Neural cell (in vitro differentiated cells): ENCODE measurements at regions not wholly inside any gene's neighbourhood (a gene's known extent, or its start where the extent isn't known, plus 50 kb on each side); places are given as distances from the start of the nearest gene placed in this dataset.

ENCODE experiments used
- H2AFZ ChIP-seq: fragments of 200-600, 300-800 bp; sonication (generic), shearing (Covaris generic); 2 replicates; pipeline ENCODE4 v1.6.0; 2014; ENCODE audit warnings: low read depth, mild to moderate bottlenecking, antibody characterized with exemption, low read length, moderate library complexity
- H3F3A ChIP-seq: fragments of 200-600 bp; shearing (Covaris generic); 2 replicates; pipeline ENCODE4 v1.6.1; 2016; ENCODE audit warnings: mild to moderate bottlenecking, moderate library complexity, mixed read lengths, antibody characterized with exemption, low read length; ENCODE audit not compliant: insufficient read depth, poor library complexity, severe bottlenecking
- H3K27ac ChIP-seq: fragments of 200-600, 300-800 bp; sonication (generic), shearing (Covaris generic); 2 replicates; pipeline ENCODE4 v1.5.1; 2014; ENCODE audit warnings: mild to moderate bottlenecking, low read length, moderate library complexity
- H3K27me3 ChIP-seq: fragments of 300-800, 200-600 bp; sonication (generic), shearing (Covaris generic); 2 replicates; pipeline ENCODE4 v1.6.0; 2014; ENCODE audit warnings: mild to moderate bottlenecking, low read depth, low read length, moderate library complexity; ENCODE audit not compliant: insufficient read depth
- H3K36me3 ChIP-seq: fragments of 300-800, 200-600 bp; sonication (generic), shearing (Covaris generic); 2 replicates; pipeline ENCODE4 v1.5.1; 2014; ENCODE audit warnings: mild to moderate bottlenecking, antibody characterized with exemption, low read length, moderate library complexity; ENCODE audit not compliant: insufficient read depth
- H3K4me2 ChIP-seq: fragments of 300-800, 200-600 bp; sonication (generic), shearing (Covaris generic); 2 replicates; pipeline ENCODE4 v1.6.0; 2014; ENCODE audit warnings: mild to moderate bottlenecking, low read length
- H3K4me3 ChIP-seq: fragments of 300-800, 200-600 bp; sonication (generic), shearing (Covaris generic); 2 replicates; pipeline ENCODE4 v1.5.1; 2014; ENCODE audit warnings: mild to moderate bottlenecking, low read length, moderate library complexity
- H3K79me2 ChIP-seq: fragments of 200-600 bp; shearing (Covaris generic); replicated peaks from 2 replicates; pipeline ENCODE4 v1.6.0; 2014; ENCODE audit warnings: mild to moderate bottlenecking, low read length, moderate library complexity; ENCODE audit not compliant: insufficient read depth
- H3K9ac ChIP-seq: fragments of 300-800, 200-600 bp; sonication (generic), shearing (Covaris generic); 2 replicates; pipeline ENCODE4 v1.6.1; 2016; ENCODE audit warnings: mild to moderate bottlenecking, low read length, mixed read lengths
- H3K9me2 ChIP-seq: fragments of 200-600 bp; shearing (Covaris generic); 2 replicates; pipeline ENCODE4 v1.6.1; 2016; ENCODE audit warnings: mild to moderate bottlenecking, low read length, mixed read lengths; ENCODE audit not compliant: insufficient read depth
- H3K9me3 ChIP-seq: fragments of 200-600, 300-800 bp; sonication (generic), shearing (Covaris generic); 2 replicates; pipeline ENCODE4 v1.6.1; 2016; ENCODE audit warnings: mild to moderate bottlenecking, mixed run types, low read length, moderate library complexity, mixed read lengths
- H4K20me1 ChIP-seq: fragments of 200-600 bp; shearing (Covaris generic); 2 replicates; pipeline ENCODE4 v1.6.1; 2016; ENCODE audit warnings: mild to moderate bottlenecking, mixed run types; ENCODE audit not compliant: insufficient read depth
- CTCF ChIP-seq: fragments of 450-650 bp; IDR thresholded peaks from 2 replicates; pipeline ENCODE4 v1.5.1; 2014; ENCODE audit warnings: antibody characterized with exemption, mild to moderate bottlenecking, moderate library complexity; ENCODE audit not compliant: poor library complexity, severe bottlenecking
- EP300 ChIP-seq: fragments of 450-650 bp; conservative IDR thresholded peaks from 2 replicates; pipeline ENCODE4 v1.6.1; 2014; ENCODE audit warnings: antibody characterized with exemption, mild to moderate bottlenecking, moderate library complexity; ENCODE audit not compliant: poor library complexity, severe bottlenecking
- EZH2 ChIP-seq: fragments of 200-600, 300-800 bp; shearing (Covaris generic), sonication (generic); IDR thresholded peaks from 2 replicates; pipeline ENCODE4 v1.6.1; 2014; ENCODE audit warnings: antibody characterized with exemption, low read length, borderline replicate concordance, mild to moderate bottlenecking; ENCODE audit not compliant: insufficient read depth, poor library complexity, severe bottlenecking
- MXI1 ChIP-seq: fragments of 450-650 bp; conservative IDR thresholded peaks from 2 replicates; pipeline ENCODE4 v1.6.1; 2014; ENCODE audit warnings: antibody characterized with exemption, mild to moderate bottlenecking; ENCODE audit not compliant: poor library complexity, severe bottlenecking
- POLR2AphosphoS5 ChIP-seq: IDR thresholded peaks from 2 replicates; pipeline ENCODE4 v1.6.1; 2012
- RAD21 ChIP-seq: fragments of 450-650 bp; conservative IDR thresholded peaks from 2 replicates; pipeline ENCODE4 v1.6.1; 2014; ENCODE audit warnings: antibody characterized with exemption, mild to moderate bottlenecking, moderate library complexity
- REST ChIP-seq: IDR thresholded peaks from 2 replicates; pipeline ENCODE4 v1.6.1; 2012; ENCODE audit warnings: borderline replicate concordance
- SMC3 ChIP-seq: fragments of 450-650 bp; conservative IDR thresholded peaks from 2 replicates; pipeline ENCODE4 v1.6.1; 2014; ENCODE audit warnings: antibody characterized with exemption, mild to moderate bottlenecking, moderate library complexity; ENCODE audit not compliant: poor library complexity
- TAF1 ChIP-seq: IDR thresholded peaks from 2 replicates; pipeline ENCODE4 v1.6.1; 2012; ENCODE audit warnings: low read depth

- Histone ChIP-seq H3K4me3 (no peak overlapping the region), H2AFZ (no peak overlapping the region), H4K20me1 (no peaks in the 10 kb centered on the region), H3K79me2 (no peaks in the 10 kb centered on the region), H3K36me3 (no peaks in the 10 kb centered on the region), H3F3A (no peaks in the 10 kb centered on the region), H3K9me3 (no peaks in the 10 kb centered on the region), H3K27me3 (no peaks in the 10 kb centered on the region), H3K9me2 (no peaks in the 10 kb centered on the region), H3K9ac (no peak overlapping the region), H3K4me2 (no peak overlapping the region), H3K27ac (no peak overlapping the region)
- TF ChIP-seq TAF1: no peak
- TF ChIP-seq EP300: no peak
- TF ChIP-seq RAD21: no peak
- TF ChIP-seq POLR2AphosphoS5: no peak
- no peak for TF ChIP-seq MXI1
- no peak for TF ChIP-seq CTCF
- TF ChIP-seq EZH2: no peak
- no peak for TF ChIP-seq SMC3
- no peak for TF ChIP-seq REST
Observed at GRCh38 chr4:20617678-20618396, 82.4 kb upstream of the PACRGL start.

- Histone ChIP-seq H3K9me3 (no peaks in the 10 kb centered on the region), H3K9ac (no peak overlapping the region), H2AFZ (no peak overlapping the region), H3K4me2 (no peak overlapping the region), H3K36me3 (no peaks in the 10 kb centered on the region), H4K20me1 (no peaks in the 10 kb centered on the region), H3K9me2 (no peaks in the 10 kb centered on the region), H3K27ac (no peak overlapping the region), H3K4me3 (no peak overlapping the region), H3K79me2 (no peaks in the 10 kb centered on the region), H3F3A (no peaks in the 10 kb centered on the region), H3K27me3 (no peaks in the 10 kb centered on the region)
- TF ChIP-seq POLR2AphosphoS5: no peak
- TF ChIP-seq SMC3: no peak
- no peak for TF ChIP-seq EP300
- no peak for TF ChIP-seq MXI1
- TF ChIP-seq REST: no peak
- no peak for TF ChIP-seq CTCF
- no peak for TF ChIP-seq TAF1
- TF ChIP-seq EZH2: no peak
- no peak for TF ChIP-seq RAD21
Observed at GRCh38 chr4:20618731-20619130, 81.5 kb upstream of the PACRGL start.
